ENCODE measurements at regions not wholly inside any gene's neighbourhood (a gene's known extent, or its start where the extent isn't known, plus 50 kb on each side); places are given as distances from the start of the nearest gene placed in this dataset.
A peak's percentile ranks its signal among the peaks of the same experiment; 100 is the strongest.
"Not testable (repeated sequence)": the region's sequence is repeated elsewhere in the genome, so short reads cannot be mapped to it uniquely, and the experiment has no call there.

DNA sequence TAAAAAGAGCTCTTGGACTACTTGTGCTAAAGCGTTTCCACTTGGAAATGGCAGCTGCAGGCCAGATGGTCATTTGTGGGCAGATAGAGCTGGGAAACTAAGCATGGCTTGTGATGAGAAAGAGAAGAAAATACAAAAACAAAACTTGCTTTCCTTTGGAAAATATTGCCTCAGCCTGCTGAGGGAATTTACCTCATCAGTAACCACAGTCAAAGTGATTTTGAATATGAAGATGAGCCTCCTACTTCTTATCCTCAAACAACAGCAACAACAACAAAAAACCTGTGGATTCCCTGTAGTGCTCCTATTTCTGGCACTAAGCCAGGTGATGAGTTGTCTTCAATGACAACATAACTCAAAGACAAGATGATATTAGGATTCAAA, 62.7 kb upstream of the FIBIN start:
- TF ChIP-seq, protein P1, sequence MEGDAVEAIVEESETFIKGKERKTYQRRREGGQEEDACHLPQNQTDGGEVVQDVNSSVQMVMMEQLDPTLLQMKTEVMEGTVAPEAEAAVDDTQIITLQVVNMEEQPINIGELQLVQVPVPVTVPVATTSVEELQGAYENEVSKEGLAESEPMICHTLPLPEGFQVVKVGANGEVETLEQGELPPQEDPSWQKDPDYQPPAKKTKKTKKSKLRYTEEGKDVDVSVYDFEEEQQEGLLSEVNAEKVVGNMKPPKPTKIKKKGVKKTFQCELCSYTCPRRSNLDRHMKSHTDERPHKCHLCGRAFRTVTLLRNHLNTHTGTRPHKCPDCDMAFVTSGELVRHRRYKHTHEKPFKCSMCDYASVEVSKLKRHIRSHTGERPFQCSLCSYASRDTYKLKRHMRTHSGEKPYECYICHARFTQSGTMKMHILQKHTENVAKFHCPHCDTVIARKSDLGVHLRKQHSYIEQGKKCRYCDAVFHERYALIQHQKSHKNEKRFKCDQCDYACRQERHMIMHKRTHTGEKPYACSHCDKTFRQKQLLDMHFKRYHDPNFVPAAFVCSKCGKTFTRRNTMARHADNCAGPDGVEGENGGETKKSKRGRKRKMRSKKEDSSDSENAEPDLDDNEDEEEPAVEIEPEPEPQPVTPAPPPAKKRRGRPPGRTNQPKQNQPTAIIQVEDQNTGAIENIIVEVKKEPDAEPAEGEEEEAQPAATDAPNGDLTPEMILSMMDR (IDR thresholded peaks at IDR 0.05; ENCODE audit: borderline replicate concordance, extremely low read depth, insufficient read depth) = no peak
- Histone ChIP-seq H3K36me3 (ENCODE audit: control insufficient read depth in 2 of 3, insufficient read depth in 3 of 3, low read length in 3 of 3) (no peaks in the 10 kb centered on the region), H3K27me3 (ENCODE audit: control insufficient read depth, insufficient read depth, low read length) (no peaks in the 10 kb centered on the region), H3K4me3 (ENCODE audit: low read length in 3 of 3) (no peak overlapping the region), H3K4me1 (ENCODE audit: control insufficient read depth in 2 of 3, insufficient read depth in 2 of 3, low read depth in 1 of 3, low read length in 3 of 3) (no peaks in the 10 kb centered on the region), H3K9ac (ENCODE audit: low read length in 3 of 3) (no peak overlapping the region), H3K9me3 (ENCODE audit: control insufficient read depth in 2 of 3, insufficient read depth in 1 of 3, low read length in 3 of 3) (no peaks in the 10 kb centered on the region), H3K27ac (ENCODE audit: low read depth in 2 of 2, low read length in 2 of 2) (no peak overlapping the region)
- intact Hi-C loops (cut with DNase I) = no loop called here
- FAIRE-seq (no peak), DNase-seq (no peak)

DNA sequence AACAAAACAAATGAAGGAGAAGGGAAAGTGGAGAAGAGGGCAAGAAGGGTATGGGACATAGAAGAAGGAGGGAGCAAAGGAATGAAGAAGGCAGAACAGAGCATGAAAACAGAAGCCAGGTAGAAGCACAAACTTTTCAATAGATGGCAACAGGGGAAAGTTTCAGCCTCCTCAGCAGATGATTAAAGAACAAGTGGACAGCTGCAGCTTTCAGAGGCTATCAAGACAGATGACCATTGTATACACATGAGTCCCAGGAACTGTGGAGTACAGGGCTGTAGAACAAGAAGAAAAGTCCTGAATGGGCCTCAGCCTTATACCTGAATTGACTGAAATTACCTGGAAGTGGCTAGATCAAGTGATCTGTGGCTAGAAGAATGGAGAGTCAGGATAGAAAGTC, 62.0 kb upstream of the FIBIN start:
- no peak overlapping the region for H3K27ac ChIP-seq (ENCODE audit: low read depth in 2 of 2, low read length in 2 of 2)
- intact Hi-C loops (cut with DNase I) = no loop called here
- H3K9me3 ChIP-seq (ENCODE audit: control insufficient read depth in 2 of 3, insufficient read depth in 1 of 3, low read length in 3 of 3) = no peaks in the 10 kb centered on the region
- DNase-seq (no peak), FAIRE-seq (no peak)
- no peaks in the 10 kb centered on the region for H3K27me3 ChIP-seq (ENCODE audit: control insufficient read depth, insufficient read depth, low read length)
- H3K9ac ChIP-seq (ENCODE audit: low read length in 3 of 3) = no peak overlapping the region
- TF ChIP-seq, protein P1 (IDR thresholded peaks at IDR 0.05; ENCODE audit: borderline replicate concordance, extremely low read depth, insufficient read depth) = no peak
- H3K4me1 ChIP-seq (ENCODE audit: control insufficient read depth in 2 of 3, insufficient read depth in 2 of 3, low read depth in 1 of 3, low read length in 3 of 3) = no peaks in the 10 kb centered on the region
- no peaks in the 10 kb centered on the region for H3K36me3 ChIP-seq (ENCODE audit: control insufficient read depth in 2 of 3, insufficient read depth in 3 of 3, low read length in 3 of 3)
- H3K4me3 ChIP-seq (ENCODE audit: low read length in 3 of 3) = no peak overlapping the region

- no peak for FAIRE-seq
- no peaks in the 10 kb centered on the region for H3K27me3 ChIP-seq (ENCODE audit: control insufficient read depth, insufficient read depth, low read length)
- H3K9ac ChIP-seq (ENCODE audit: low read length in 3 of 3) = no peak overlapping the region
- H3K4me1 ChIP-seq (ENCODE audit: control insufficient read depth in 2 of 3, insufficient read depth in 2 of 3, low read depth in 1 of 3, low read length in 3 of 3) = no peaks in the 10 kb centered on the region
- H3K36me3 ChIP-seq (ENCODE audit: control insufficient read depth in 2 of 3, insufficient read depth in 3 of 3, low read length in 3 of 3) = no peaks in the 10 kb centered on the region
- no peak overlapping the region for H3K27ac ChIP-seq (ENCODE audit: low read depth in 2 of 2, low read length in 2 of 2)
- H3K9me3 ChIP-seq (ENCODE audit: control insufficient read depth in 2 of 3, insufficient read depth in 1 of 3, low read length in 3 of 3) = no peaks in the 10 kb centered on the region
- no peak overlapping the region for H3K4me3 ChIP-seq (ENCODE audit: low read length in 3 of 3)
- TF ChIP-seq, protein P1 (IDR thresholded peaks at IDR 0.05; ENCODE audit: borderline replicate concordance, extremely low read depth, insufficient read depth) = no peak
- DNase-seq = no peak
- intact Hi-C loops (cut with DNase I) = no loop called here
Measured at GRCh38 chr11:26936109-26936508, 57.8 kb upstream of the FIBIN start.

DNA sequence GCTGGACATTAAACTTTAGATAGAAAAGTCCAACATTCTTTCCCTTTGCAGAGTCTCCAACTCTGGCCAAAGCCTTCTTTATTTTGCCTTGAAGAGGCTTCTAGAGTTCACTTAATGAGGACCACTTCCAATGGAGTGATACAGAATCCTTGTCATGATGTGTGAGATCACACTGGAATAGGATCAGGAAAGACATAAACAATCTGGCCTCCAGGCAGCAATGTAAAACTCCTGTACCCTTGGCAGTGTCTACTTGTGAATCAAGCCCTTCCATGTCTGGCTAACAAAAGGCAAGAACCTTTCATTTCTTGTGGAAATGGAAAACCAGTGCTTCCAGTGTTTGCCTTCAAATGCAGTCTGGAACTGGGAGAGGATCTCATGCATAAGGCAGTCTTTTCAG, 56.5 kb upstream of the FIBIN start:
- TF ChIP-seq, protein P1 (IDR thresholded peaks at IDR 0.05; ENCODE audit: borderline replicate concordance, extremely low read depth, insufficient read depth) = no peak
- H3K36me3 ChIP-seq (ENCODE audit: control insufficient read depth in 2 of 3, insufficient read depth in 3 of 3, low read length in 3 of 3) = no peaks in the 10 kb centered on the region
- intact Hi-C loops (cut with DNase I) = no loop called here
- H3K9me3 ChIP-seq (ENCODE audit: control insufficient read depth in 2 of 3, insufficient read depth in 1 of 3, low read length in 3 of 3) = no peaks in the 10 kb centered on the region
- DNase-seq (no peak), FAIRE-seq (no peak)
- H3K27me3 ChIP-seq (ENCODE audit: control insufficient read depth, insufficient read depth, low read length) = no peaks in the 10 kb centered on the region
- H3K4me3 ChIP-seq (ENCODE audit: low read length in 3 of 3) = no peak overlapping the region
- no peak overlapping the region for H3K9ac ChIP-seq (ENCODE audit: low read length in 3 of 3)
- no peak overlapping the region for H3K27ac ChIP-seq (ENCODE audit: low read depth in 2 of 2, low read length in 2 of 2)
- H3K4me1 ChIP-seq (ENCODE audit: control insufficient read depth in 2 of 3, insufficient read depth in 2 of 3, low read depth in 1 of 3, low read length in 3 of 3) = no peaks in the 10 kb centered on the region

DNA sequence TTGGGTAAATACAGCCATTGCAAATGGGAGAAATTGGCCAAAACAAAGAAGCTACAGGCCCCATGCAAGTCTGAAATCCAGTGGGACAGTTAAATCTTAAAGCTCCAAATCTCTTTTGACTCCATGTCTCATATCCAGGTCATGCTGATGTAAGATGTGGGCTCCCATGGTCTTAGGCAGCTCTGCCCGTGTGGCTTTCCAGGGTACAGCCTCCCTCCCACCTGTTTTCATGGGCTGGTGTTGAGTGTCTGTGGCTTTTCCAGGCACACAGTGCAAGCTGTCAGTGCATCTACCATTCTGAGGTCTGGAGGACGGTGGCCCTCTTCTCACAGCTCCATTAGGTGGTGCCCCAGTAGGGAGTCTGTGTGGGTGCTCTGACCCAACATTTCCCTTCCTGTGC, 53.4 kb upstream of the FIBIN start:
- H3K4me1 ChIP-seq (ENCODE audit: control insufficient read depth in 2 of 3, insufficient read depth in 2 of 3, low read depth in 1 of 3, low read length in 3 of 3); intact Hi-C loops (cut with DNase I); H3K4me3 ChIP-seq (ENCODE audit: low read length in 3 of 3); H3K9ac ChIP-seq (ENCODE audit: low read length in 3 of 3); H3K9me3 ChIP-seq (ENCODE audit: control insufficient read depth in 2 of 3, insufficient read depth in 1 of 3, low read length in 3 of 3); FAIRE-seq; H3K27me3 ChIP-seq (ENCODE audit: control insufficient read depth, insufficient read depth, low read length); H3K27ac ChIP-seq (ENCODE audit: low read depth in 2 of 2, low read length in 2 of 2); H3K36me3 ChIP-seq (ENCODE audit: control insufficient read depth in 2 of 3, insufficient read depth in 3 of 3, low read length in 3 of 3): not testable (repeated sequence)
- DNase-seq = peak in 1 of 5 donors; percentile 46
